ENCODE measurements at regions not wholly inside any gene's neighbourhood (a gene's known extent, or its start where the extent isn't known, plus 50 kb on each side); places are given as distances from the start of the nearest gene placed in this dataset.

DNA sequence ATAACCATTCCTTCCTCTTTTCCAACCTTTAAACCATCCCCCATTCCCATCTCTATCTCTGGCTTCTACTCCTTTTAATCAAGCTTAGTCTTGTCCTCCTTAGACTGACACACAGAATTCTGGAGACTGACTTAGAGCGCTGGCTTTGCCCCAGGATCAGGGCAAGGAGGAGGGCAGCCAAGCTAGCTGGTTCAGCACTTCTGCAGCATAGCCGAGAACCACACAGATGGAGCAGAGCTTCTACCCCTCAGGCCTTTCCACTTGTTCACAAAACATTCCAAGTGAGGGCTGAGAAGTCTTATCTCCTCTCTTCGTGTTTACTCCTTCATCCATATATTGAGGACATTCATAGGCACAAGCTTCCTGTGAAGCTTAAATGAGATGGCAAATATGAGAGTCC lies 246.5 kb upstream of the PEX5L start:
- TF ChIP-seq, protein P1, sequence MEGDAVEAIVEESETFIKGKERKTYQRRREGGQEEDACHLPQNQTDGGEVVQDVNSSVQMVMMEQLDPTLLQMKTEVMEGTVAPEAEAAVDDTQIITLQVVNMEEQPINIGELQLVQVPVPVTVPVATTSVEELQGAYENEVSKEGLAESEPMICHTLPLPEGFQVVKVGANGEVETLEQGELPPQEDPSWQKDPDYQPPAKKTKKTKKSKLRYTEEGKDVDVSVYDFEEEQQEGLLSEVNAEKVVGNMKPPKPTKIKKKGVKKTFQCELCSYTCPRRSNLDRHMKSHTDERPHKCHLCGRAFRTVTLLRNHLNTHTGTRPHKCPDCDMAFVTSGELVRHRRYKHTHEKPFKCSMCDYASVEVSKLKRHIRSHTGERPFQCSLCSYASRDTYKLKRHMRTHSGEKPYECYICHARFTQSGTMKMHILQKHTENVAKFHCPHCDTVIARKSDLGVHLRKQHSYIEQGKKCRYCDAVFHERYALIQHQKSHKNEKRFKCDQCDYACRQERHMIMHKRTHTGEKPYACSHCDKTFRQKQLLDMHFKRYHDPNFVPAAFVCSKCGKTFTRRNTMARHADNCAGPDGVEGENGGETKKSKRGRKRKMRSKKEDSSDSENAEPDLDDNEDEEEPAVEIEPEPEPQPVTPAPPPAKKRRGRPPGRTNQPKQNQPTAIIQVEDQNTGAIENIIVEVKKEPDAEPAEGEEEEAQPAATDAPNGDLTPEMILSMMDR (IDR thresholded peaks at IDR 0.05) = no peak
- no peak for TF ChIP-seq EZH2 (IDR thresholded peaks at IDR 0.05; ENCODE audit: borderline replicate concordance, insufficient read depth, low read depth, low read length, poor library complexity, severe bottlenecking)
